ENCODE measurements at regions not wholly inside any gene's neighbourhood (a gene's known extent, or its start where the extent isn't known, plus 50 kb on each side); places are given as distances from the start of the nearest gene placed in this dataset.

- ChIA-PET CTCF (no interaction called here), POLR2A (no interaction called here)
These were observed 180.4 kb upstream of the ROPN1 start for GRCh38 chr3:124172283-124172682.

DNA sequence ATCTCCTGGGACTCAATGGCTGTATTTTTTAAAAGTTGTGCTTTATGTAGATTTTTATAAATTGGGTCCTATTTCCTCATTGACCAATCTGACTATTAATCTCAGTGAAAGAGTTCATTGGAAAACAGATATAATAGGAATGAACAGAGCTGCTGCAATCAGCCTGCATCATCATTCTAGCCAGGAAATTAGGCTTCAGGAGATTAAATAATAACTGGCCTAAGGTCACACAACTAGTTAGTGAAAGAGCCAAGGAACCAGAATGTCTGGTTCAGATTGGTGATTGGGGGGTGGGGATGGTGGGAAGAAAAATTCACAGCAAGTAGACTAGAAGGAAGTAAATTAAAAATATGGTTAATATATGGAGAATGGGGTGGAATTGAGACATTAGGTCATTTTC is 180.9 kb upstream of the ROPN1 start:
- ChIA-PET POLR2A (no interaction called here), CTCF (interaction anchor here (1.5 kb wide), 1 partner anchor 9 kb away, joined by 3 read pairs; no protein-coding TSS in a partner anchor)

- CTCF ChIA-PET, result interaction anchor here (1.5 kb wide), 1 partner anchor 10 kb away, joined by 3 read pairs; no protein-coding TSS in a partner anchor
These were observed 182.6 kb upstream of the ROPN1 start for GRCh38 chr3:124174476-124174875.

DNA sequence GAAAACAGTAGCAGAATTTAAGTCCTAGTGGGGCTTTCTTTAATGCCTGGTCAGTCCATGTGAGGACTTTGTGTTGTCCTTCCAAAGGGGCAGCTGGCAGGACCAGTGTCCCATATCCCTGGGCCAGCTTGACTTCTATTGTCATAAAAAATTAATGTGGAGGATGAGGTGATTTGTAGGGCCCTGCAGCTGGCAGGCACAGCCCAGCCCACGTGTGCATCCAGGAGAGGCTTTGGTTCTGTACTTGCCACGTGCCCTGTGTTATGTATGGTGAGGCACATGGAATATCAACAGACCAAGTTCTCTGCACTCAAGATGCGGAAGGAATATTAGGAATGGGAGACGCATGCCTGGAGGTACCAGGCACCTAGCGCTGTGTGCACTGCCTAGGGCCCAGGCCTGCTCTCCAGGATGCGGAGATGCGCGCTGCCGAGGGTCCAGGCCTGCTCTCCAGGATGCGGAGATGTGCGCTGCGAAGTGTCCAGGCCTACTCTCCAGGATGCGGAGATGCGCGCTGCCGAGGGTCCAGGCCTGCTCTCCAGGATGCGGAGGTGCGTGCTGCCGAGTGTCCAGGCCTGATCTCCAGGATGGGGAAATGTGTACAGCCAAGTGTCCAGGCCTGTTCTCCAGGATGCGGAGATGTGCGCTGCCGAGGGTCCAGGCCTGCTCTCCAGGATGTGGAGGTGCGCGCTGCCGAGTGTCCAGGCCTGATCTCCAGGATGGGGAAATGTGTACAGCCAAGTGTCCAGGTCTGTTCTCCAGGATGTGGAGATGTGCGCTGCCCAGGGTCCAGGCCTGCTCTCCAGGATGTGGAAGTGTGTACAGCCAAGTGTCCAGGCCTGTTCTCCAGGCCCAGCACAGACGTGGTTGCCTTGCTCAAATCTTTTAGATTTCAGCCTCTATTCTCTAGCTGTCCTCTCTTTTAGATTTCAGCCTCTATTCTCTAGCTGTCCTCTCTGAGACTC is 183.3 kb upstream of the ROPN1 start:
- ChIA-PET CTCF (no interaction called here), POLR2A (no interaction called here)

More at GRCh38 chr3:124174476-124174875, 182.6 kb upstream of the ROPN1 start:
- POLR2A ChIA-PET, result no interaction called here

DNA sequence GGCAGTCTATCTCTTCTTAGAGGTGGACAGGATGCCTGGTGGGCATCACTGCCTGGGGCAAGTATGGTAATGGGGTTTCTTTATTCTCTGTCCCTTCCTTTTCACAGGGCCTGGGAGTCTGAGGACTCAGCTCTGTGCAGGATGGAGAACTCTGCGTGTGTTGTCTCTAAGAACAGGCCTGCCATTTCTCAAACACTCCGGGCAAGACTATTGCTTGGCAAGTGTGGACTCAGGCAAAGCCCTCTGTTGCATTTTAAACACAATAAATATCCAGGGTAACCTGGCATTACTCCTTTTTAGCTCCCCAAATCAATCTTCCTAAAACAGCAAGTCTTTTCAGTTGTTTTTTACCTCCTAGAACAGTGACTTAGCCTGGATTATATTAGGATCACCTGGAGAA is 185.1 kb upstream of the ROPN1 start:
- CTCF ChIA-PET, result no interaction called here
- POLR2A ChIA-PET, result no interaction called here

GRCh38 chr3:124178531-124178930 is 186.6 kb upstream of the ROPN1 start:
- POLR2A ChIA-PET, result no interaction called here
- CTCF ChIA-PET, result no interaction called here

DNA sequence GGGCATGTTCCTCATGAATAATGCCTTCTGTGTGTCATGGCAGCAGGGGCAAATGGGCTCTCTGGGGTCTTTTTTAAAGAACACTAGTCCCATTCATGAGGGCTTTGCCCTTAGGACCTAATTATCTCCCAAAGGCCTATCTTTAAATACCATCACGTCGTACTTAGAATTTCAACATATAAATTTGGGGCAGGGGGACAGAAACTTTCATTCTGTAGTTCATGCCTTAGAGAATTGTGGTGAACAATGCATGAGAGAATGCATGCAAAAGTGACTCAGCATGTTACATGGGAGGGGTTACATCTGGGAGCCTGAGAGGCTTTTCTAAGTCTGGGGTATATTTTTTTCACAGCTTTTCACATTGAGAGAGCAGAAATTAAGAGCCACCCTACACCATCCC is 208.5 kb upstream of the ROPN1 start:
- POLR2A ChIA-PET, result no interaction called here
- CTCF ChIA-PET, result no interaction called here

- POLR2A ChIA-PET, result no interaction called here
- CTCF ChIA-PET, result no interaction called here
These were observed 209.3 kb upstream of the ROPN1 start for GRCh38 chr3:124201226-124201625.

DNA sequence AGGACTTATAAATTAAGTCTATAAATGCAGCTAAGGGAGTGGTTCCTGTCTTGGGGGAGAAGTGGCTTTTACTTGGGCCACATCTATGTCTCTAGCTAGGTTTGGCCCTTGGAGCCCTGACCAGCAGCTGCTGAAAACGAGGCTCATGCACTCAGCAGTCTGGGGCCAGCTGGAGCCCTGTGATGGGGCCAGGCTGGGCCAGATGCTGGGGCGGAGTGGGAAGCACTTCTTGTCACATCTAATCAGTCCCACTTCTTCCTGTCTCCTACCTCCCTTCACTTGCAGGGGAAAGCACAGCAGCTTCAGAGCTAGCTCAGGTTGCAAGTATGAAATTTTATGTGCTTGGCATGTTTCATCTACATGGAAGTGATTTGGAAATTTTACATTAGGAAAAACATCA is 209.9 kb upstream of the ROPN1 start:
- CTCF ChIA-PET, result no interaction called here
- POLR2A ChIA-PET, result no interaction called here

DNA sequence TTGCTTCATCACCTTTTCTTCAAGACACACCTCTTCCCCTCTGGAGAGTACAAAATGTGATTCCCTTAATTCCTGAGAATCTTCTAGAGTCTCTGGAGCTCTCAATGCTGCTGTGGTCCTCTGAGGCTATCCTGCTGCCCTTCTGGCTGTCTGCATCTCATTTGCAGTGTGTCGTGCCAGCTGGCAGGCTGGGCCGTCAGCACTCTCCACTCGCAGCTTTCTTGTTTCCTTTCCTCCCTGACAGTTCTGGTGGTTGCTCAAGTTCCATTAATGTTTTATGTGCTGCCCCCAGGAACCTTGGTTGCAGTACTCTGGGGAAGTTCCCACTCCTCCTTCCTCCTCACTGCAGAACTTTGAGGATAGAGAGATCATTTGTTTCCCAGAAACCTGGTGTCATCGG is 210.8 kb upstream of the ROPN1 start:
- CTCF ChIA-PET, result no interaction called here
- POLR2A ChIA-PET, result no interaction called here

- ChIA-PET POLR2A (no interaction called here), CTCF (no interaction called here)
These were observed 211.4 kb upstream of the ROPN1 start for GRCh38 chr3:124203292-124203691.

DNA sequence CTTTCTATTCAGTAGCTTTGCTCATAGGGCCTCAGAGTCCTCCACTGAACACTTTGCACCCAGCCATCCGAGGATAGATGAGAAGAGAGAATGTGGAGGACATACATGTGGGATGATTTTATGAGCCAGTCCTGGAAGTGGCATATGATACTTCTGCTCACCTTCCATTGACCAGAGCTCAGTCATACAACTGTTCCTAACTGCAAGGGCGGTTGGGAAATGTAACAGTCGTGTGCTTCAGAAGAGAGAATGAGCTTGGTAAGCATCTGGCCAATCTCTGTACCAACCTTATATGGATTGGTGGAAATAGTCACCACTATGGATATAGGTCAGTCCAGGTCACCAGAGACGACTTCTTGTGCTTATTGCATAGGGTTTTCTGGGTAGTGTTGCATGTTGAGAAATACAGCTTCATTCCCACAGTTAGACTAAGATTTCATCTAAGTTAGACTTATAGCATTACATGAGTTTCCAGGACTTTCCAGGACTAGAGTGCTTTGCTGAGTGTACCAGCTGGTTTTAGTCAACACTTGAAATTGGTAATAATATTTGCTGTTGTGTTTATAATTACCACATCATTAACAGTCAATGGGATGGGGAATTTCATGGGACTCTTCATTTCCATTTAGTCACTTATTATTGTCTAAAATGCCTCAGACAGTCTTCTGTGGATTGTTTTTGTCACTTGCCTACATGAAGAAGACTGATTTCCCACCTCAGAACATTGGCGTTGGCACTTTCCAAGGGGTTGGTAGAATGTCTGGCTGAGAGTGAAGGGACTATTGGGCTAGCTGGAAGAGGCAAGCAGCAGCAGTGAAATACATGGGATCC is 214.5 kb upstream of the ROPN1 start:
- ChIA-PET CTCF (interaction anchor here (1.1 kb wide), 1 partner anchor 12 kb away, joined by 4 read pairs; no protein-coding TSS in a partner anchor), POLR2A (no interaction called here)

GRCh38 chr3:124207077-124207476 is 215.2 kb upstream of the ROPN1 start:
- POLR2A ChIA-PET, result no interaction called here
- CTCF ChIA-PET, result interaction anchor here (1.1 kb wide), 1 partner anchor 13 kb away, joined by 4 read pairs; no protein-coding TSS in a partner anchor

DNA sequence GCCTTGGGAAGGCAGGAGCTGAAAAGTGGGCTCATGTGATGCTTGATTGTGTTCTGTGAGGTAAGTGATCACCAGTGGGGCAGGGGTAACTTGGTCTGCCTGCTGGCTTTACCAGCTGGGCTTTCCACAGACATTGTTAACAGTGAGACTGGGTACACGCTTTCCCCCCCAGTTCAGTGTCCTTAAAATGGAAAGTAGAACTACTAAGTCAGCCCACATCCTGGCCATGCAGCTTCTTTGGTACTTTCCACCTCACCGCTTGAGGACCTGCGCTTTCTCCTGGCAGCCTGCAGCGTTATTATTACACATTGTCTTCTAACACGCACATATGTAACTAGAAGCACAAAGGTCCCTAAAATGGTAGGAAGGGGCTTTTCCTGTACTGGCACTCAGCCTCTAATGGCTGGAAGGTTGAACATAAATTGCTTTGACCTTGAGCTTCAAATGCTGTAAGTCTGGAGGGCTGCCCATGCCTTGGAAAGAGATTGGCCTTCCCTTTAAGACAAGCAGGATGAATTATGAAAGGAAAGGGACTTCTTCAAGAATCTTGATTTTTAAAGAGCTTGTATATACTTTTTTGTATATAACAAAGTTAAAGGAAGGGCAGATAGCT is 216.1 kb upstream of the ROPN1 start:
- CTCF ChIA-PET, result no interaction called here
- POLR2A ChIA-PET, result no interaction called here

GRCh38 chr3:124209426-124209825 is 217.5 kb upstream of the ROPN1 start:
- ChIA-PET CTCF (no interaction called here), POLR2A (no interaction called here)

GRCh38 chr3:124210899-124211298 is 219.0 kb upstream of the ROPN1 start:
- ChIA-PET POLR2A (no interaction called here), CTCF (no interaction called here)

DNA sequence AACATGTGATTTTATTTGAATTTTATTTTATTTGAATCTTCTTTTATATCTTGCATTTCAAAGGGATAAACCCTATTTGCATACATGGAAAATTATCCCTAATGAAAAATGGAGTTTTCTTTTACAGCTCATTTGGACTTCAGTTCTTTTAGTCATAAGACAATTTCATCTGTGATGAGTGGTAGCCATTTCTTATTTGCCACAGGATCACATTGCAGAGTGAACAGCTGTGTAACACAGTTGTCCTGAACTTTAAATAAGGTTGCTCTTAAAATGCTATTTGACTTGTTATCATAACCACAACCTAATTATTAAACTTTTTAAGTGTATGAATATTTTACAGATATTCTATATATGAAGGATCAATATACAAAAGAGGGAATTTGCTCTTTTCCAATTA is 221.7 kb upstream of the ROPN1 start:
- CTCF ChIA-PET, result no interaction called here
- POLR2A ChIA-PET, result no interaction called here

DNA sequence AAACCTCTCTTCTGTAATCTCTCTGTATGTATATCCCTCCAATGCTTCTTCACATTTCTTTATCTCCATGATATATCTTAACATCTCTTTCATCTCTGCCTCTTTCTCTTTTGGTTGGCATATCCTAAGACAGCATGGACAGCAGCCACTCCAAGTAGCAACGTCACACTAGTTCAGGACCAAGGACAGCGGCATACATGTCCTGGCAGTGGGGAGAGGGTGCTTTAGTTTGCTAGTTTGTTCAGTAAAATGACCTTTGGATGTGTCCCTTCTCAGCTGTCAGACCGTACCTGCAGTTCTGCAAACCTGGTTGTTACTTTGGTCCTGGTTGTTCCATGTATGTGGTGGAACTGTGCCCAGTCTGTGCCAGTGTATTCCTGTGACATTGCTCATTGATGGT is 225.6 kb upstream of the ROPN1 start:
- POLR2A ChIA-PET, result no interaction called here

GRCh38 chr3:124221422-124221821 is 229.5 kb upstream of the ROPN1 start:
- ChIA-PET CTCF (no interaction called here), POLR2A (no interaction called here)

More for the DNA sequence above, 225.6 kb upstream of the ROPN1 start:
- CTCF ChIA-PET, result interaction anchor here (0.6 kb wide), 1 partner anchor 576 kb away, joined by 3 read pairs; no protein-coding TSS in a partner anchor

GRCh38 chr3:124223853-124224252 is 231.9 kb upstream of the ROPN1 start:
- ChIA-PET POLR2A (no interaction called here), CTCF (no interaction called here)

All from activated CD8-positive, alpha-beta memory T cell treated with anti-CD3 and anti-CD28 coated beads for 36 hours (primary cell).